ENCODE measurements at regions not wholly inside any gene's neighbourhood (a gene's known extent, or its start where the extent isn't known, plus 50 kb on each side); places are given as distances from the start of the nearest gene placed in this dataset.
"Not testable (repeated sequence)": the region's sequence is repeated elsewhere in the genome, so short reads cannot be mapped to it uniquely, and the experiment has no call there.

DNA sequence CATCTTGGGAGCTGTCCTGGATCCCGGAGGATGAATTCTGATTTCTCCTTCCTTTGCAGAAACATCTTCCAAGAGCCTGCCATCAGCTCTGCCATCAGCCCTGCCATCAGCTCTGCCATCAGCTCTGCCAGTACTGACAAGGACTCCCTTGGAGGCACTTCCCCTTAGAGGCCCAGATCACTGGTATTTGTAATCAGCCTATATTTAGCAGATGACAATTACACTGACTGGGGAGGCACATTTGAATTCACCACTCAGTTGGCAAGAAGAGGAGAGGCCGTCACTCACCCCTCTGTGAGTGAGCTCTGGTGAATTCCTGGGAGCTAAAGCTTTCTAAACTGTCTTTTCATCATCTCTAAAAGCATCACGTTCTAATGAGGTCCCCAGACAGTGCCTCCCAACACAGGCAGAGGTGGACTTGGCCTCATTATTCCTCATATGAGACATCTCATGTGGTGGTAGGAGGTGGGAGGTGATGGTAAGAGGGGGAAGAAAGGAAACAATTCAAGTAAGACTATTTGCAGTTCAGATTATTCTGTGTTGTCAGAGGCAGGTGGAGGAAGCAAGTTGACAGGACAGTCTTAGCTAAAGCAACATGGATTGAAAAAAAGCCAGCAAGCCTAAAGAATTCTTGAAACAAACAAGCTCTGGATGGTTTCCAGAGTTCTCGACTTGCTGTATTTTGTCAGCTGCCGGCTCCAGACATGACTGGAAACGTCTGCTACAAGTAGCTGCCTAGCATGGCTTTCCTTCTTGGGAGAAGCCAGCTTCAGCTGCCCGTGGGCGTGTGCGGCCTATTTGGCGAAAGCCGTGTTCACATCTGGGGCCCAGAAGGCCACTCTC, 771.7 kb downstream of the TBC1D22A start:
- H3K27ac ChIP-seq (ENCODE audit: low read depth, low read length): no peak overlapping the region
- H3K36me3 ChIP-seq (ENCODE audit: control insufficient read depth in 5 of 5, insufficient read depth in 5 of 5, low read length in 5 of 5): no peaks in the 10 kb centered on the region
- peaks cover 0 to 4% (median 3%) of the 10 kb centered on the region in 5 donors for H3K27me3 ChIP-seq (ENCODE audit: control insufficient read depth in 5 of 5, insufficient read depth in 4 of 5, low read length in 5 of 5)
- no peak overlapping the region for H3K9ac ChIP-seq (ENCODE audit: low read length in 5 of 5)
- H3K4me3 ChIP-seq (ENCODE audit: low read depth in 1 of 5, low read length in 5 of 5): no peak overlapping the region
- H3K4me1 ChIP-seq (ENCODE audit: control insufficient read depth in 5 of 5, insufficient read depth in 5 of 5, low read length in 5 of 5): peaks cover 0 to 3% (median 0%) of the 10 kb centered on the region in 5 donors
- peaks cover 0 to 2% (median 0%) of the 10 kb centered on the region in 5 donors for H3K9me3 ChIP-seq (ENCODE audit: control insufficient read depth in 5 of 5, low read length in 5 of 5)

GRCh38 chr22:47517062-47517461, 754.6 kb downstream of the TBC1D22A start:
- no peak overlapping the region for H3K4me3 ChIP-seq (ENCODE audit: low read depth in 1 of 5, low read length in 5 of 5)
- no peaks in the 10 kb centered on the region for H3K36me3 ChIP-seq (ENCODE audit: control insufficient read depth in 5 of 5, insufficient read depth in 5 of 5, low read length in 5 of 5)
- H3K4me1 ChIP-seq (ENCODE audit: control insufficient read depth in 5 of 5, insufficient read depth in 5 of 5, low read length in 5 of 5): no peaks in the 10 kb centered on the region
- no peaks in the 10 kb centered on the region for H3K9me3 ChIP-seq (ENCODE audit: control insufficient read depth in 5 of 5, low read length in 5 of 5)
- H3K27ac ChIP-seq (ENCODE audit: low read depth, low read length): no peak overlapping the region
- no peak overlapping the region for H3K9ac ChIP-seq (ENCODE audit: low read length in 5 of 5)
- no peaks in the 10 kb centered on the region for H3K27me3 ChIP-seq (ENCODE audit: control insufficient read depth in 5 of 5, insufficient read depth in 4 of 5, low read length in 5 of 5)

- no peak overlapping the region for H3K9ac ChIP-seq (ENCODE audit: low read length in 5 of 5)
- H3K27ac ChIP-seq (ENCODE audit: low read depth, low read length): no peak overlapping the region
- no peaks in the 10 kb centered on the region for H3K9me3 ChIP-seq (ENCODE audit: control insufficient read depth in 5 of 5, low read length in 5 of 5)
- H3K4me1 ChIP-seq (ENCODE audit: control insufficient read depth in 5 of 5, insufficient read depth in 5 of 5, low read length in 5 of 5): no peaks in the 10 kb centered on the region
- H3K4me3 ChIP-seq (ENCODE audit: low read depth in 1 of 5, low read length in 5 of 5): no peak overlapping the region
- H3K36me3 ChIP-seq (ENCODE audit: control insufficient read depth in 5 of 5, insufficient read depth in 5 of 5, low read length in 5 of 5): no peaks in the 10 kb centered on the region
- H3K27me3 ChIP-seq (ENCODE audit: control insufficient read depth in 5 of 5, insufficient read depth in 4 of 5, low read length in 5 of 5): no peaks in the 10 kb centered on the region
These were observed 753.1 kb downstream of the TBC1D22A start for GRCh38 chr22:47515384-47516125.

DNA sequence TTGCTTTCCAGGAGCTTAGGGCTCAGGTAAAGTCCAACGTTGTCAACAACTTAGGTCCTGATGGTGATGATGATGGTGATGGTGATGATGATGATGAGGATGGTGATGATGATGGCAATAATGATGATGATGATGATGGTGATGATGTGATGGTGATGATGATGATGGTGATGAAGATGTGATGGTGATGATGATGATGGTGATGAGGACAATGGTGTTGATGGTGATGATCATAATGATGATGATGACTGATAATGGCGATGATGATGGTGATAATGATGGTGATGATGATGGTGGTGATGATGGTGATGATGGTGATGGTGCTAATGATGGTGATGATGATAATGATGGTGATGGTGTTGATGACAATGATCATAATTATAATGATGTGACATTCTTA, 750.2 kb downstream of the TBC1D22A start:
- no peaks in the 10 kb centered on the region for H3K27me3 ChIP-seq (ENCODE audit: control insufficient read depth in 5 of 5, insufficient read depth in 4 of 5, low read length in 5 of 5)
- H3K27ac ChIP-seq (ENCODE audit: low read depth, low read length): no peak overlapping the region
- no peak overlapping the region for H3K4me3 ChIP-seq (ENCODE audit: low read depth in 1 of 5, low read length in 5 of 5)
- H3K4me1 ChIP-seq (ENCODE audit: control insufficient read depth in 5 of 5, insufficient read depth in 5 of 5, low read length in 5 of 5): no peaks in the 10 kb centered on the region
- H3K36me3 ChIP-seq (ENCODE audit: control insufficient read depth in 5 of 5, insufficient read depth in 5 of 5, low read length in 5 of 5): no peaks in the 10 kb centered on the region
- no peaks in the 10 kb centered on the region for H3K9me3 ChIP-seq (ENCODE audit: control insufficient read depth in 5 of 5, low read length in 5 of 5)
- no peak overlapping the region for H3K9ac ChIP-seq (ENCODE audit: low read length in 5 of 5)

- no peak overlapping the region for H3K9ac ChIP-seq (ENCODE audit: low read length in 5 of 5)
- H3K4me3 ChIP-seq (ENCODE audit: low read depth in 1 of 5, low read length in 5 of 5): no peak overlapping the region
- no peaks in the 10 kb centered on the region for H3K36me3 ChIP-seq (ENCODE audit: control insufficient read depth in 5 of 5, insufficient read depth in 5 of 5, low read length in 5 of 5)
- H3K9me3 ChIP-seq (ENCODE audit: control insufficient read depth in 5 of 5, low read length in 5 of 5): peaks cover 0 to 5% (median 3%) of the 10 kb centered on the region in 5 donors
- H3K27ac ChIP-seq (ENCODE audit: low read depth, low read length): no peak overlapping the region
- peaks cover 0 to 3% (median 0%) of the 10 kb centered on the region in 5 donors for H3K27me3 ChIP-seq (ENCODE audit: control insufficient read depth in 5 of 5, insufficient read depth in 4 of 5, low read length in 5 of 5)
- no peaks in the 10 kb centered on the region for H3K4me1 ChIP-seq (ENCODE audit: control insufficient read depth in 5 of 5, insufficient read depth in 5 of 5, low read length in 5 of 5)
These were observed 742.5 kb downstream of the TBC1D22A start for GRCh38 chr22:47504962-47505361.

GRCh38 chr22:47498969-47499495, 736.6 kb downstream of the TBC1D22A start:
- Histone ChIP-seq H3K4me1 (ENCODE audit: control insufficient read depth in 5 of 5, insufficient read depth in 5 of 5, low read length in 5 of 5) (peaks cover 0 to 7% (median 0%) of the 10 kb centered on the region in 5 donors), H3K9ac (ENCODE audit: low read length in 5 of 5) (no peak overlapping the region), H3K36me3 (ENCODE audit: control insufficient read depth in 5 of 5, insufficient read depth in 5 of 5, low read length in 5 of 5) (no peaks in the 10 kb centered on the region), H3K9me3 (ENCODE audit: control insufficient read depth in 5 of 5, low read length in 5 of 5) (peaks cover 0 to 19% (median 11%) of the 10 kb centered on the region in 5 donors), H3K4me3 (ENCODE audit: low read depth in 1 of 5, low read length in 5 of 5) (no peak overlapping the region), H3K27ac (ENCODE audit: low read depth, low read length) (no peak overlapping the region), H3K27me3 (ENCODE audit: control insufficient read depth in 5 of 5, insufficient read depth in 4 of 5, low read length in 5 of 5) (peaks cover 0 to 18% (median 6%) of the 10 kb centered on the region in 5 donors)

DNA sequence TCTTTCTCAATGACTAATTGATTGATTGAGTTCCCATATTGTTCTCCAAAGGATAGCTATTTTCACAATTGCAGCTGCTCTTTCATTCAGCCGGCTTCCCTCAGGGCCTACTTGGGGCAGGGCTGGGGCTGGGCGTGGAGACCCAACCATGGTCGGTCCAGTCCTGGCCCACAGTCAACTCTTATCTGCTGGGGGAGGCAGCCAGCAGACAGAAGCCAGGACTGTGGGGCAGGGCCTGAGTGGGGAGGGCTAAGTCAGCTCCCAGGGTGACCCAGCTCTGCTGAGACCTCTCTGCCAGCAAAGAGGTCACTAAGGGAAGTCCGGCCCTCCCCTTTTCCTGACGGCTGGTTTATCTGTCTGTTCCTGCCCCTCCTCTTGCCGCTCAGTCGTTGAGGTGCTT, 735.2 kb downstream of the TBC1D22A start:
- H3K4me1 ChIP-seq (ENCODE audit: control insufficient read depth in 5 of 5, insufficient read depth in 5 of 5, low read length in 5 of 5): peaks cover 0 to 8% (median 0%) of the 10 kb centered on the region in 5 donors
- no peak overlapping the region for H3K27ac ChIP-seq (ENCODE audit: low read depth, low read length)
- no peak overlapping the region for H3K4me3 ChIP-seq (ENCODE audit: low read depth in 1 of 5, low read length in 5 of 5)
- H3K9me3 ChIP-seq (ENCODE audit: control insufficient read depth in 5 of 5, low read length in 5 of 5): peaks cover 0 to 19% (median 11%) of the 10 kb centered on the region in 5 donors
- peaks cover 0 to 18% (median 8%) of the 10 kb centered on the region in 5 donors for H3K27me3 ChIP-seq (ENCODE audit: control insufficient read depth in 5 of 5, insufficient read depth in 4 of 5, low read length in 5 of 5)
- no peaks in the 10 kb centered on the region for H3K36me3 ChIP-seq (ENCODE audit: control insufficient read depth in 5 of 5, insufficient read depth in 5 of 5, low read length in 5 of 5)
- H3K9ac ChIP-seq (ENCODE audit: low read length in 5 of 5): no peak overlapping the region

GRCh38 chr22:47495110-47495509, 732.7 kb downstream of the TBC1D22A start:
- peaks cover 0 to 8% (median 0%) of the 10 kb centered on the region in 5 donors for H3K4me1 ChIP-seq (ENCODE audit: control insufficient read depth in 5 of 5, insufficient read depth in 5 of 5, low read length in 5 of 5)
- peaks cover 0 to 13% (median 7%) of the 10 kb centered on the region in 5 donors for H3K9me3 ChIP-seq (ENCODE audit: control insufficient read depth in 5 of 5, low read length in 5 of 5)
- H3K4me3 ChIP-seq (ENCODE audit: low read depth in 1 of 5, low read length in 5 of 5): no peak overlapping the region
- peaks cover 0 to 14% (median 8%) of the 10 kb centered on the region in 5 donors for H3K27me3 ChIP-seq (ENCODE audit: control insufficient read depth in 5 of 5, insufficient read depth in 4 of 5, low read length in 5 of 5)
- H3K9ac ChIP-seq (ENCODE audit: low read length in 5 of 5): no peak overlapping the region
- no peaks in the 10 kb centered on the region for H3K36me3 ChIP-seq (ENCODE audit: control insufficient read depth in 5 of 5, insufficient read depth in 5 of 5, low read length in 5 of 5)
- no peak overlapping the region for H3K27ac ChIP-seq (ENCODE audit: low read depth, low read length)

GRCh38 chr22:47488131-47488530, 725.7 kb downstream of the TBC1D22A start:
- not testable (repeated sequence) for H3K36me3 ChIP-seq (ENCODE audit: control insufficient read depth in 5 of 5, insufficient read depth in 5 of 5, low read length in 5 of 5); H3K9me3 ChIP-seq (ENCODE audit: control insufficient read depth in 5 of 5, low read length in 5 of 5); H3K27ac ChIP-seq (ENCODE audit: low read depth, low read length); H3K27me3 ChIP-seq (ENCODE audit: control insufficient read depth in 5 of 5, insufficient read depth in 4 of 5, low read length in 5 of 5); H3K4me1 ChIP-seq (ENCODE audit: control insufficient read depth in 5 of 5, insufficient read depth in 5 of 5, low read length in 5 of 5); H3K4me3 ChIP-seq (ENCODE audit: low read depth in 1 of 5, low read length in 5 of 5); H3K9ac ChIP-seq (ENCODE audit: low read length in 5 of 5)
